ENCODE measurements at regions not wholly inside any gene's neighbourhood (a gene's known extent, or its start where the extent isn't known, plus 50 kb on each side); places are given as distances from the start of the nearest gene placed in this dataset.

DNA sequence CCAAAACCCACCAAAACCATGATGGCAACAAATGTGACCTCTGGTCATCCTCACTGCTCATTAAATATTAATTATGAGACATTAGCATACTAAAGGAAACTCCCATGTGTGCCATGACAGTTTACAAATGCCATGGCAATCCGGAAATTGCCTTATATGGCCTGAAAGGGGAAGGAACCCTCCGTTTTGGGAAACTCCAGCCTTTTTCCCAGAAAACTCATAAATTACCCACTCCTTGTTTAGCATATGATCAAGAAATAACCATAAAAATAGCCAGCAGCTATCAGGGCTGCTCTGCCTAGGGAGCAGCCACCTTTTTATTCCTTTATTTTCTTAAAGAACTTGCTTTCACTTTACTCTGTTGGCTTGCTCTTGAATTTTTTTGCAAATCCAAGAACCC lies 992.7 kb downstream of the NTRK3 start:
- intact Hi-C loops (cut with DNase I): loop anchor here in 1 of 2 donors (5.0 kb wide), 1 partner anchor 33 kb away; no protein-coding TSS in a partner anchor
- Histone ChIP-seq H3K27ac (no peak overlapping the region), H3K4me1 (no peaks in the 10 kb centered on the region), H3K36me3 (ENCODE audit: insufficient read depth in 1 of 2, low read depth in 1 of 2) (no peaks in the 10 kb centered on the region), H3K9me3 (no peaks in the 10 kb centered on the region), H3K27me3 (ENCODE audit: insufficient read depth in 3 of 3, low read length in 2 of 3) (no peaks in the 10 kb centered on the region), H3K4me3 (no peak overlapping the region)
- 47 to 53% (median 49%) methylated on average over 2 of the region's 2 CpGs for WGBS, 3 donors
- ATAC-seq (no peak), DNase-seq (no peak)
- TF ChIP-seq, protein P1, sequence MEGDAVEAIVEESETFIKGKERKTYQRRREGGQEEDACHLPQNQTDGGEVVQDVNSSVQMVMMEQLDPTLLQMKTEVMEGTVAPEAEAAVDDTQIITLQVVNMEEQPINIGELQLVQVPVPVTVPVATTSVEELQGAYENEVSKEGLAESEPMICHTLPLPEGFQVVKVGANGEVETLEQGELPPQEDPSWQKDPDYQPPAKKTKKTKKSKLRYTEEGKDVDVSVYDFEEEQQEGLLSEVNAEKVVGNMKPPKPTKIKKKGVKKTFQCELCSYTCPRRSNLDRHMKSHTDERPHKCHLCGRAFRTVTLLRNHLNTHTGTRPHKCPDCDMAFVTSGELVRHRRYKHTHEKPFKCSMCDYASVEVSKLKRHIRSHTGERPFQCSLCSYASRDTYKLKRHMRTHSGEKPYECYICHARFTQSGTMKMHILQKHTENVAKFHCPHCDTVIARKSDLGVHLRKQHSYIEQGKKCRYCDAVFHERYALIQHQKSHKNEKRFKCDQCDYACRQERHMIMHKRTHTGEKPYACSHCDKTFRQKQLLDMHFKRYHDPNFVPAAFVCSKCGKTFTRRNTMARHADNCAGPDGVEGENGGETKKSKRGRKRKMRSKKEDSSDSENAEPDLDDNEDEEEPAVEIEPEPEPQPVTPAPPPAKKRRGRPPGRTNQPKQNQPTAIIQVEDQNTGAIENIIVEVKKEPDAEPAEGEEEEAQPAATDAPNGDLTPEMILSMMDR (IDR thresholded peaks at IDR 0.05): no peak

DNA sequence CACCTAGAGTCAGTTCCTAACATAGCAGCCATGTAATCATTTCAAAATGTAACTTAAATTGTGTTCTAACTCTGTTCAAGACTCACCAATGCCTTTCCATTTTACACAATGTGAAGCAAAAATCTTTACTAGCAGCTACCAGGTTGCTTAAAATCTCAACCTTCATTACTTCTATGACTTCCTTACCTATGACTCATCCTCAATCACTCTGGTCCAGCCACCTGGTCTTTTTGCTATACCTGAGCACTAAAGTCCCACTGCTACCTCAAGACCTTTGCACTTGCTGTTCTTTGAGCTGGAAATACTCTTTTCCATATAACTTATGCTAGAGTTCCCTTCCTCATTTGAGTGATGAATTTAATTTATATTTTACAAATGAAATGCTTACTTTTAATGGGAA lies 993.2 kb downstream of the NTRK3 start:
- no peaks in the 10 kb centered on the region for H3K36me3 ChIP-seq (ENCODE audit: insufficient read depth in 1 of 2, low read depth in 1 of 2)
- intact Hi-C loops (cut with DNase I): loop anchor here in 1 of 2 donors (5.0 kb wide), 1 partner anchor 34 kb away; no protein-coding TSS in a partner anchor
- ATAC-seq: no peak
- no peak overlapping the region for H3K4me3 ChIP-seq
- TF ChIP-seq, protein P1 (IDR thresholded peaks at IDR 0.05): no peak
- no peak for DNase-seq
- no peaks in the 10 kb centered on the region for H3K27me3 ChIP-seq (ENCODE audit: insufficient read depth in 3 of 3, low read length in 2 of 3)
- H3K9me3 ChIP-seq: no peaks in the 10 kb centered on the region
- H3K27ac ChIP-seq: no peak overlapping the region
- H3K4me1 ChIP-seq: no peaks in the 10 kb centered on the region

DNA sequence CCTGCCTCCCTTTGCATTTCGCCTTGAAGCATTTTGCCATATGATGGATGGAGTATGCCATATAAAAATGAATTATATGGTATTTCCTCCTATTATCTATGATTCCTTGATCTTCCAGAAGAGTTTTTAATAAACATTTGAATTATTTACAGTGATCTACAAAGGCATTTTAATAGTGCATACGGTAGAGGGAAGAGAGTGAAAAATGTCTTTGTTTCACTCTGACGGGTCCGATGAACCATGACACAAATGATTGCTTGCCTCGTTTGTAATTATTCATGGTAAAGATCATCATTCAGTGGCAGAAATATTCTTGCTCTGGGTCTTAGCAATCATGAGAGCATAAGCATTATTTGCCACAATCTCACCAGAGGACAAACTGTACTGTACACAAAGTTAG lies 1010.9 kb downstream of the NTRK3 start:
- TF ChIP-seq, protein P1 (IDR thresholded peaks at IDR 0.05): no peak
- Histone ChIP-seq H3K4me1 (no peaks in the 10 kb centered on the region), H3K9me3 (no peaks in the 10 kb centered on the region), H3K27me3 (ENCODE audit: insufficient read depth in 3 of 3, low read length in 2 of 3) (peaks cover 0 to 7% (median 0%) of the 10 kb centered on the region in 3 donors), H3K4me3 (no peak overlapping the region), H3K36me3 (ENCODE audit: insufficient read depth in 1 of 2, low read depth in 1 of 2) (no peaks in the 10 kb centered on the region), H3K27ac (no peak overlapping the region)
- no peak for ATAC-seq
- DNase-seq: no peak
- intact Hi-C loops (cut with DNase I): no loop called here
- 36 to 50% (median 38%) methylated on average over 5 of the region's 5 CpGs for WGBS, 3 donors

DNA sequence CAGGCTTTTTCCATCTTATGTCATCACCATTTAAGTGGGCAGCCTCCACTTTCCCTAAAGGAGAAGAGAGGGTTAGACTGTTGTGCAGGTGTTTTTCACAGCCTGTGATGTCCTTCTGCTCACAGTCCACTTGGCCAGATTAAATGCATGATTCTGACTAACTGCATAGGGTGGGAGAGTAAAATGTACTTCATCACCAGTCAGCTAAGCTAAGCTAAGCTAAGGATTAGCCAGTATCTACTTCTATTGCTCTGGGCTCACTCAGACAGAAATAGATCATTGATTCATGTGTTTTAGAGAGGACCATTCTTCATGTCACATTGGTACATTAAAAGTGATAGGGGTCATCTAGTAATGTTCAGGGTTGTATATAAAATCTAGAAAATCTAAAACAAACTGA lies 1013.1 kb downstream of the NTRK3 start:
- Histone ChIP-seq H3K27me3 (ENCODE audit: insufficient read depth in 3 of 3, low read length in 2 of 3) (peaks cover 0 to 7% (median 0%) of the 10 kb centered on the region in 3 donors), H3K4me1 (no peaks in the 10 kb centered on the region), H3K36me3 (ENCODE audit: insufficient read depth in 1 of 2, low read depth in 1 of 2) (no peaks in the 10 kb centered on the region), H3K4me3 (no peak overlapping the region), H3K27ac (no peak overlapping the region), H3K9me3 (no peaks in the 10 kb centered on the region)
- TF ChIP-seq, protein P1 (IDR thresholded peaks at IDR 0.05): no peak
- no peak for DNase-seq
- intact Hi-C loops (cut with DNase I): no loop called here
- ATAC-seq: no peak

DNA sequence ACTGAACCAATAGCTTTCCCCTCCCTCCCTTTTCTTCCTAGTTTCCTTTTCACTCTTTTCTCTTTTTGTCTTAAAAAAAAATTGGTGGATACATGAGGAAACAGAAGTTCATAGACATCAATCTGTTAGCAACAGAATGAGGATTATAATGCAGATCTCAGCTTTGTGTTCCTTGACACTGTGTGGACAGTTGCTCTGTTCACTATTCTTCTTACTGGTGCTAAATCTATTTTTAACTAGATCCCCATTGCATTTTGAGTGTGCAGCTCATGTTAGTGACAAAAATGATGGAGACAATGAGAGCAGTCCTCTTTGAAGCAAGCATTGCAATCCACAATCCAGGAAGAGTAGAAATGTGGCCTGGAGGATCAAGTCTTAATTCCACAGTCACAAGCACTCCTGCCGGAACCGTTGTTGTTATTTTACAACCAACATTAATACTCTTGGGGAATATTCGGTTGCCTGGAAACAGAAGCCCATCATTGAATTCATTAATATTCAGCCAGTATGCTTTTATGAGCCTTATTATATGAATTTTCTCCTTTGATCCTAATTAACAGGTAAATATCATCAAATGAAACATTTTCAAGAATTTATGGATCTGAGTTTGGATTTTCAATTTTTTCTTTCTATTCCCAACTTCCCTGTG lies 1016.8 kb downstream of the NTRK3 start:
- H3K4me1 ChIP-seq: no peaks in the 10 kb centered on the region
- H3K27me3 ChIP-seq (ENCODE audit: insufficient read depth in 3 of 3, low read length in 2 of 3): peaks cover 0 to 4% (median 0%) of the 10 kb centered on the region in 3 donors
- ATAC-seq (no peak), DNase-seq (no peak)
- TF ChIP-seq, protein P1 (IDR thresholded peaks at IDR 0.05): no peak
- H3K27ac ChIP-seq: no peak overlapping the region
- 55 to 58% (median 55%) methylated on average over 3 of the region's 3 CpGs for WGBS, 3 donors
- intact Hi-C loops (cut with DNase I): no loop called here
- H3K36me3 ChIP-seq (ENCODE audit: insufficient read depth in 1 of 2, low read depth in 1 of 2): no peaks in the 10 kb centered on the region
- H3K9me3 ChIP-seq: no peaks in the 10 kb centered on the region
- H3K4me3 ChIP-seq: no peak overlapping the region

Measured in psoas muscle (tissue), 7 donors.